HepG2 (cell line): ENCODE measurements at regions not wholly inside any gene's neighbourhood (a gene's known extent, or its start where the extent isn't known, plus 50 kb on each side); places are given as distances from the start of the nearest gene placed in this dataset.

ENCODE experiments used
- ATAC-seq: fragments of 200-7000 bp; cut with Tn5 transposase; 3 replicates; pipeline ENCODE4 v1.9.1; 2020; ENCODE audit warnings: mild to moderate bottlenecking, moderate library complexity
- BruUV-seq: library from RNA; stranded (reverse); fragments of 400-500 nt; replicated peaks from 2 replicates; lab custom pipeline; 2021; lab: Mats Ljungman, UMichigan
- CTCF ChIA-PET: fragments of 300-600 bp; formaldehyde crosslinking; extraction: SDS; loops from one replicate; lab custom pipeline; 2021; ENCODE audit warnings: low total read pairs, inconsistent platforms, low intra/inter-chr PET ratio; lab: Yijun Ruan, JAX
- POLR2A ChIA-PET: fragments of 350-600 bp; sonication (Branson Sonifier 250); formaldehyde crosslinking; loops from one replicate; lab custom pipeline; 2020; ENCODE audit warnings: antibody characterized with exemption, inconsistent platforms; lab: Yijun Ruan, JAX
- DNase-seq: peaks from one replicate; pipeline ENCODE4 v3.0.0-alpha.2; 2015; ENCODE audit warnings: low spot score
- FAIRE-seq: peaks from 3 replicates; lab custom pipeline; 2011; peaks lifted over from hg19 to GRCh38; lab: Jason Lieb, UNC
- H2AFZ ChIP-seq: one replicate; pipeline ENCODE4 v1.6.1; 2011; ENCODE audit warnings: low read length, inconsistent platforms
- H3K27ac ChIP-seq: fragments of 300-600 bp; 3 replicates; pipeline ENCODE4 v1.8.0; 2011; ENCODE audit warnings: mixed run types, mild to moderate bottlenecking, mixed read lengths, low read length, inconsistent platforms; ENCODE audit not compliant: insufficient read depth; ENCODE audit errors: extremely low read length
- H3K27me3 ChIP-seq, 2 experiments: fragments of 200-600 bp in 1 of 2; 2 replicates in 1 of 2; 3 replicates in 1 of 2; pipeline versions ENCODE4 v1.6.0 to v1.8.0; 2011; ENCODE audit warnings: low read length in 2 of 2, mild to moderate bottlenecking in 2 of 2, moderate library complexity in 2 of 2, inconsistent platforms in 1 of 2; ENCODE audit not compliant: insufficient read depth in 2 of 2, control insufficient read depth in 1 of 2
- H3K36me3 ChIP-seq, 2 experiments: fragments of 200-600 bp in 1 of 2; replicated peaks in 1 of 2; 2 replicates in 1 of 2; 3 replicates in 1 of 2; pipeline versions ENCODE4 v1.5.1 to v1.8.0; 2011; ENCODE audit warnings: low read length in 2 of 2, inconsistent platforms in 1 of 2; ENCODE audit not compliant: insufficient read depth in 2 of 2, control insufficient read depth in 1 of 2
- H3K4me1 ChIP-seq: 2 replicates; pipeline ENCODE4 v1.5.1; 2012; ENCODE audit warnings: low read length, inconsistent platforms; ENCODE audit not compliant: insufficient read depth
- H3K4me2 ChIP-seq: 2 replicates; pipeline ENCODE4 v1.6.0; 2011; ENCODE audit warnings: low read depth, low read length, inconsistent platforms
- H3K4me3 ChIP-seq, 3 experiments: fragments of 200-600 bp in 1 of 3; sonication (generic), shearing (Covaris generic) in 1 of 3; replicated peaks in 1 of 3; 2 replicates each; pipeline ENCODE4 v1.5.1; 2011 to 2016; ENCODE audit warnings: low read length in 3 of 3, inconsistent platforms in 2 of 3, low read depth in 2 of 3, mild to moderate bottlenecking in 2 of 3, control low read depth in 1 of 3, mixed read lengths in 1 of 3; ENCODE audit not compliant: insufficient read depth in 1 of 3
- H3K79me2 ChIP-seq: one replicate; pipeline ENCODE4 v1.6.1; 2011; ENCODE audit warnings: low read length, inconsistent platforms; ENCODE audit not compliant: insufficient read depth
- H3K9ac ChIP-seq: 2 replicates; pipeline ENCODE4 v1.6.0; 2011; ENCODE audit warnings: mild to moderate bottlenecking, low read depth, low read length, inconsistent platforms; ENCODE audit not compliant: insufficient read depth
- H3K9me3 ChIP-seq: 2 replicates; pipeline ENCODE4 v1.5.1; 2012; ENCODE audit warnings: mild to moderate bottlenecking, low read length
- H4K20me1 ChIP-seq: 2 replicates; pipeline ENCODE4 v1.6.0; 2011; ENCODE audit warnings: inconsistent platforms, mild to moderate bottlenecking, low read length, moderate library complexity; ENCODE audit not compliant: insufficient read depth
- EP300 ChIP-seq, 3 experiments: sonication (generic) in 1 of 3; formaldehyde crosslinking in 1 of 3; IDR thresholded peaks; 2 replicates each; pipeline versions ENCODE4 v1.5.1 to v1.6.1; 2011 to 2020; ENCODE audit warnings: low read depth in 2 of 3, low read length in 2 of 3, borderline replicate concordance in 1 of 3, improper control_type of control experiment in 1 of 3, mild to moderate bottlenecking in 1 of 3, missing genetic modification reagents in 1 of 3, moderate library complexity in 1 of 3
- GATA4 ChIP-seq: sonication (generic); IDR thresholded peaks from 2 replicates; pipeline ENCODE4 v1.6.1; 2016; ENCODE audit warnings: antibody characterized with exemption, low read depth, borderline replicate concordance
- JARID2 ChIP-seq: sonication (generic); formaldehyde crosslinking; IDR thresholded peaks from 2 replicates; pipeline ENCODE4 v1.8.1; 2023; ENCODE audit warnings: missing genetic modification reagents, inconsistent platforms; ENCODE audit not compliant: insufficient replicate concordance
- KLF12 ChIP-seq: sonication (generic); formaldehyde crosslinking; IDR thresholded peaks from 2 replicates; pipeline ENCODE4 v1.4.0; 2020; ENCODE audit warnings: missing genetic modification reagents, borderline replicate concordance
- MEIS2 ChIP-seq: sonication (generic); formaldehyde crosslinking; IDR thresholded peaks from 2 replicates; pipeline ENCODE4 v1.9.0; 2021; ENCODE audit warnings: mild to moderate bottlenecking, missing genetic modification reagents
- NCOA2 ChIP-seq: sonication (generic); formaldehyde crosslinking; IDR thresholded peaks from 2 replicates; pipeline ENCODE4 v1.8.0; 2022; ENCODE audit warnings: inconsistent platforms
- RBAK ChIP-seq: sonication (generic); formaldehyde crosslinking; IDR thresholded peaks from 2 replicates; pipeline ENCODE4 v1.5.1; 2020; ENCODE audit warnings: mild to moderate bottlenecking, missing genetic modification reagents
- ZBTB38 ChIP-seq: sonication (generic); formaldehyde crosslinking; IDR thresholded peaks from 2 replicates; pipeline ENCODE4 v1.5.1; 2020; ENCODE audit warnings: mild to moderate bottlenecking, missing genetic modification reagents
- ZNF564 ChIP-seq: sonication (generic); formaldehyde crosslinking; IDR thresholded peaks from 2 replicates; pipeline ENCODE4 v1.8.1; 2023; ENCODE audit warnings: mild to moderate bottlenecking, missing genetic modification reagents
- ZNF572 ChIP-seq: sonication (generic); formaldehyde crosslinking; IDR thresholded peaks from 2 replicates; pipeline ENCODE4 v1.5.1; 2020; ENCODE audit warnings: mild to moderate bottlenecking, missing genetic modification reagents
- ZNF746 ChIP-seq: sonication (generic); formaldehyde crosslinking; IDR thresholded peaks from 2 replicates; pipeline ENCODE4 v1.8.0; 2022; ENCODE audit warnings: mild to moderate bottlenecking, missing genetic modification reagents
- ZZZ3 ChIP-seq: sonication (generic); formaldehyde crosslinking; IDR thresholded peaks from 2 replicates; pipeline ENCODE4 v1.4.0; 2020; ENCODE audit warnings: missing genetic modification reagents, mild to moderate bottlenecking, borderline replicate concordance
- WGBS: methylation state at CpG from one replicate; pipeline ENCODE4 v1.1.6; 2017; ENCODE audit warnings: low lambda C conversion rate; 5-methylcytosine and 5-hydroxymethylcytosine counted together
- in situ Hi-C: cut with HindIII; loops from 2 replicates; pipeline ENCODE4 v1.10.0; 2017; ENCODE audit warnings: low pct_unique_long_range_greater_than_20kb; ENCODE audit not compliant: extremely low pct_ligation_motif_present
- intact Hi-C: fragments of 100-400 bp; cut with micrococcal nuclease; formaldehyde crosslinking; loops from one replicate; pipeline ENCODE4 v1.10.0; 2022; ENCODE audit not compliant: unreplicated experiment
- TF ChIP-seq, protein P1 (sequence below): sonication (generic); formaldehyde crosslinking; IDR thresholded peaks from 2 replicates; pipeline ENCODE4 v1.4.0; 2020; ENCODE audit warnings: missing genetic modification reagents
- TF ChIP-seq, protein P2 (sequence below): IDR thresholded peaks from 2 replicates; pipeline ENCODE4 v1.6.1; 2018; ENCODE audit warnings: missing genetic modification reagents
- TF ChIP-seq, protein P3 (sequence below): IDR thresholded peaks from 2 replicates; pipeline ENCODE4 v1.6.1; 2016; ENCODE audit warnings: low read depth, missing genetic modification reagents, missing compliant biosample characterization

DNA sequence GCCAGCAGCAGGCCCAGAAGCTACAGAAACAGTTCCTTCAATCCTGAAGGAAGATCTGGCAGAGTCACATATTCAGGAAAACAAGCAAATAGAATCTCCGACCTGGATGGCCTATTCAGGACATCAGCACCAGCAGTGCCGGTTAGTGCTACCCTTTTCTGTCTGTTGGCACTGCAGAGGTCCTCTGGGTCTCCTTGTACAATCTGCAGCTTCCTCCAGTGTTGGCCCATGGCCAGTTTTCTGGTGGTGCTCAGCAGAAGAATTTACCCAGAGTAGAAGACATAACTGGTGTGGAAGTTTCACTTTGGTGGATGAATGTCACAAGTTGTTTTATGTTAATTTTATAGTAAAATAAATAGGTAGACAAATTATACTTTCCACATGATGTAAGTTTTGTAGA, 498.1 kb downstream of the COG6 start:
- in situ Hi-C loops: no loop called here
- intact Hi-C loops: no loop called here
- TF ChIP-seq RBAK (CRISPR knock-in tag) (no peak), KLF12 (no peak), EP300 (IDR thresholded peaks at IDR 0.05; ENCODE audit: low read depth in 2 of 2, low read length in 2 of 2) (no peak), EP300 (CRISPR knock-in tag; IDR thresholded peaks at IDR 0.05; ENCODE audit: borderline replicate concordance) (no peak), MEIS2 (CRISPR knock-in tag) (no peak), ZNF564 (CRISPR knock-in tag) (no peak), GATA4 (no peak), JARID2 (CRISPR knock-in tag) (no peak), ZNF746 (CRISPR knock-in tag) (no peak), ZZZ3 (CRISPR knock-in tag) (no peak), ZNF572 (CRISPR knock-in tag) (no peak), ZBTB38 (CRISPR knock-in tag) (no peak), NCOA2 (no peak)
- TF ChIP-seq, protein P1, sequence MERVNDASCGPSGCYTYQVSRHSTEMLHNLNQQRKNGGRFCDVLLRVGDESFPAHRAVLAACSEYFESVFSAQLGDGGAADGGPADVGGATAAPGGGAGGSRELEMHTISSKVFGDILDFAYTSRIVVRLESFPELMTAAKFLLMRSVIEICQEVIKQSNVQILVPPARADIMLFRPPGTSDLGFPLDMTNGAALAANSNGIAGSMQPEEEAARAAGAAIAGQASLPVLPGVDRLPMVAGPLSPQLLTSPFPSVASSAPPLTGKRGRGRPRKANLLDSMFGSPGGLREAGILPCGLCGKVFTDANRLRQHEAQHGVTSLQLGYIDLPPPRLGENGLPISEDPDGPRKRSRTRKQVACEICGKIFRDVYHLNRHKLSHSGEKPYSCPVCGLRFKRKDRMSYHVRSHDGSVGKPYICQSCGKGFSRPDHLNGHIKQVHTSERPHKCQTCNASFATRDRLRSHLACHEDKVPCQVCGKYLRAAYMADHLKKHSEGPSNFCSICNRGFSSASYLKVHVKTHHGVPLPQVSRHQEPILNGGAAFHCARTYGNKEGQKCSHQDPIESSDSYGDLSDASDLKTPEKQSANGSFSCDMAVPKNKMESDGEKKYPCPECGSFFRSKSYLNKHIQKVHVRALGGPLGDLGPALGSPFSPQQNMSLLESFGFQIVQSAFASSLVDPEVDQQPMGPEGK: no peak
- TF ChIP-seq, protein P2, sequence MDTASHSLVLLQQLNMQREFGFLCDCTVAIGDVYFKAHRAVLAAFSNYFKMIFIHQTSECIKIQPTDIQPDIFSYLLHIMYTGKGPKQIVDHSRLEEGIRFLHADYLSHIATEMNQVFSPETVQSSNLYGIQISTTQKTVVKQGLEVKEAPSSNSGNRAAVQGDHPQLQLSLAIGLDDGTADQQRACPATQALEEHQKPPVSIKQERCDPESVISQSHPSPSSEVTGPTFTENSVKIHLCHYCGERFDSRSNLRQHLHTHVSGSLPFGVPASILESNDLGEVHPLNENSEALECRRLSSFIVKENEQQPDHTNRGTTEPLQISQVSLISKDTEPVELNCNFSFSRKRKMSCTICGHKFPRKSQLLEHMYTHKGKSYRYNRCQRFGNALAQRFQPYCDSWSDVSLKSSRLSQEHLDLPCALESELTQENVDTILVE: no peak
- TF ChIP-seq, protein P3, sequence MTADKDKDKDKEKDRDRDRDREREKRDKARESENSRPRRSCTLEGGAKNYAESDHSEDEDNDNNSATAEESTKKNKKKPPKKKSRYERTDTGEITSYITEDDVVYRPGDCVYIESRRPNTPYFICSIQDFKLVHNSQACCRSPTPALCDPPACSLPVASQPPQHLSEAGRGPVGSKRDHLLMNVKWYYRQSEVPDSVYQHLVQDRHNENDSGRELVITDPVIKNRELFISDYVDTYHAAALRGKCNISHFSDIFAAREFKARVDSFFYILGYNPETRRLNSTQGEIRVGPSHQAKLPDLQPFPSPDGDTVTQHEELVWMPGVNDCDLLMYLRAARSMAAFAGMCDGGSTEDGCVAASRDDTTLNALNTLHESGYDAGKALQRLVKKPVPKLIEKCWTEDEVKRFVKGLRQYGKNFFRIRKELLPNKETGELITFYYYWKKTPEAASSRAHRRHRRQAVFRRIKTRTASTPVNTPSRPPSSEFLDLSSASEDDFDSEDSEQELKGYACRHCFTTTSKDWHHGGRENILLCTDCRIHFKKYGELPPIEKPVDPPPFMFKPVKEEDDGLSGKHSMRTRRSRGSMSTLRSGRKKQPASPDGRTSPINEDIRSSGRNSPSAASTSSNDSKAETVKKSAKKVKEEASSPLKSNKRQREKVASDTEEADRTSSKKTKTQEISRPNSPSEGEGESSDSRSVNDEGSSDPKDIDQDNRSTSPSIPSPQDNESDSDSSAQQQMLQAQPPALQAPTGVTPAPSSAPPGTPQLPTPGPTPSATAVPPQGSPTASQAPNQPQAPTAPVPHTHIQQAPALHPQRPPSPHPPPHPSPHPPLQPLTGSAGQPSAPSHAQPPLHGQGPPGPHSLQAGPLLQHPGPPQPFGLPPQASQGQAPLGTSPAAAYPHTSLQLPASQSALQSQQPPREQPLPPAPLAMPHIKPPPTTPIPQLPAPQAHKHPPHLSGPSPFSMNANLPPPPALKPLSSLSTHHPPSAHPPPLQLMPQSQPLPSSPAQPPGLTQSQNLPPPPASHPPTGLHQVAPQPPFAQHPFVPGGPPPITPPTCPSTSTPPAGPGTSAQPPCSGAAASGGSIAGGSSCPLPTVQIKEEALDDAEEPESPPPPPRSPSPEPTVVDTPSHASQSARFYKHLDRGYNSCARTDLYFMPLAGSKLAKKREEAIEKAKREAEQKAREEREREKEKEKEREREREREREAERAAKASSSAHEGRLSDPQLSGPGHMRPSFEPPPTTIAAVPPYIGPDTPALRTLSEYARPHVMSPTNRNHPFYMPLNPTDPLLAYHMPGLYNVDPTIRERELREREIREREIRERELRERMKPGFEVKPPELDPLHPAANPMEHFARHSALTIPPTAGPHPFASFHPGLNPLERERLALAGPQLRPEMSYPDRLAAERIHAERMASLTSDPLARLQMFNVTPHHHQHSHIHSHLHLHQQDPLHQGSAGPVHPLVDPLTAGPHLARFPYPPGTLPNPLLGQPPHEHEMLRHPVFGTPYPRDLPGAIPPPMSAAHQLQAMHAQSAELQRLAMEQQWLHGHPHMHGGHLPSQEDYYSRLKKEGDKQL (CRISPR knock-in tag): no peak

More for the DNA sequence above, 498.1 kb downstream of the COG6 start:
- no peak overlapping the region for H3K27ac ChIP-seq
- H3K36me3 ChIP-seq: no peaks in the 10 kb centered on the region
- no TSS peak for BruUV-seq
- ChIA-PET POLR2A (no interaction called here), CTCF (no interaction called here)
- no peak for FAIRE-seq
- H3K9me3 ChIP-seq: no peaks in the 10 kb centered on the region
- H3K4me1 ChIP-seq: no peaks in the 10 kb centered on the region
- H3K9ac ChIP-seq: no peak overlapping the region
- no peak for ATAC-seq
- no peak overlapping the region for H2AFZ ChIP-seq
- H3K4me2 ChIP-seq: no peak overlapping the region
- 0% methylated on average over 1 of the region's 2 CpGs for WGBS
- H3K4me3 ChIP-seq: no peak overlapping the region
- no peaks in the 10 kb centered on the region; a peak in 1 of 5 replicates for H3K27me3 ChIP-seq
- no peaks in the 10 kb centered on the region for H3K79me2 ChIP-seq
- H4K20me1 ChIP-seq: no peaks in the 10 kb centered on the region
- DNase-seq: no peak
